HCT116 (cell line): ENCODE measurements at regions not wholly inside any gene's neighbourhood (a gene's known extent, or its start where the extent isn't known, plus 50 kb on each side); places are given as distances from the start of the nearest gene placed in this dataset.

Experiments used
- ATAC-seq: fragments of 200-7000 bp; cut with Tn5 transposase; 2 replicates; pipeline ENCODE4 v1.9.1; 2020; ENCODE audit warnings: mild to moderate bottlenecking, moderate library complexity
- BruUV-seq: library from RNA; stranded (reverse); fragments of 400-500 nt; replicated peaks from 2 replicates; lab custom pipeline; 2021; lab: Mats Ljungman, UMichigan
- CTCF ChIA-PET: fragments of 300-600 bp; sonication (Branson Sonifier 250); formaldehyde crosslinking; loops from one replicate; lab custom pipeline; 2021; ENCODE audit warnings: antibody characterized with exemption; lab: Charles Lee
- POLR2A ChIA-PET: fragments of 300-600, 350-600 bp; sonication (Branson Sonifier 250); formaldehyde crosslinking; loops from one replicate; lab custom pipeline; 2021; ENCODE audit warnings: antibody characterized with exemption; lab: Charles Lee
- RAD21 ChIA-PET, 2 experiments: fragments of 300-600 bp; sonication (Branson Sonifier 250); formaldehyde crosslinking; loops; one replicate each; lab custom pipeline; 2023; ENCODE audit warnings: low total read pairs in 2 of 2; ENCODE audit not compliant: uncharacterized antibody in 2 of 2, unreplicated experiment in 2 of 2, low non-redundant PET in 1 of 2; lab: Charles Lee
- DNase-seq: peaks from one replicate; pipeline ENCODE4 v3.0.0-alpha.2; 2010; ENCODE audit warnings: low read depth, low spot score
- H2AFZ ChIP-seq: fragments of 200-600 bp; shearing (Covaris generic), sonication (generic); 2 replicates; pipeline ENCODE4 v1.6.1; 2017; ENCODE audit warnings: low read depth, mixed run types, mixed read lengths, antibody characterized with exemption, low read length; ENCODE audit not compliant: poor library complexity, severe bottlenecking
- H3K27ac ChIP-seq: 2 replicates; pipeline ENCODE4 v1.5.1; 2012; ENCODE audit warnings: low read depth, low read length
- H3K27me3 ChIP-seq: fragments of 200-600 bp; sonication (generic); 2 replicates; pipeline ENCODE4 v1.6.1; 2016; ENCODE audit warnings: mixed run types, low read length, mixed read lengths; ENCODE audit not compliant: insufficient read depth
- H3K36me3 ChIP-seq, 2 experiments: fragments of 200-500 bp in 1 of 2; fragments of 200-600 bp in 1 of 2; sonication (Bioruptor generic) in 1 of 2; sonication (generic) in 1 of 2; 2 replicates each; pipeline versions ENCODE4 v1.5.1 to v1.6.1; 2014 to 2016; ENCODE audit warnings: low read length in 2 of 2, inconsistent platforms in 1 of 2, mixed read lengths in 1 of 2, mixed run types in 1 of 2; ENCODE audit not compliant: insufficient read depth in 2 of 2, control insufficient read depth in 1 of 2
- H3K4me1 ChIP-seq, 2 experiments: fragments of 200-600 bp in 1 of 2; sonication (generic) in 1 of 2; 2 replicates each; pipeline versions ENCODE4 v1.5.1 to v1.6.1; 2012 to 2017; ENCODE audit warnings: low read length in 2 of 2, inconsistent platforms in 1 of 2, mild to moderate bottlenecking in 1 of 2, mixed read lengths in 1 of 2, mixed run types in 1 of 2, moderate library complexity in 1 of 2; ENCODE audit not compliant: insufficient read depth in 2 of 2, control insufficient read depth in 1 of 2
- H3K4me2 ChIP-seq: fragments of 200-600 bp; sonication (generic); 2 replicates; pipeline ENCODE4 v1.6.1; 2017; ENCODE audit warnings: mixed run types, low read length, mixed read lengths
- H3K4me3 ChIP-seq, 2 experiments: fragments of 200-600 bp in 1 of 2; sonication (generic) in 1 of 2; replicated peaks in 1 of 2; 2 replicates each; pipeline ENCODE4 v1.5.1; 2011 to 2016; ENCODE audit warnings: low read length in 2 of 2, control low read depth in 1 of 2, low read depth in 1 of 2, mild to moderate bottlenecking in 1 of 2, mixed read lengths in 1 of 2, mixed run types in 1 of 2
- H3K79me2 ChIP-seq: fragments of 200-600 bp; sonication (generic); 2 replicates; pipeline ENCODE4 v1.6.1; 2017; ENCODE audit warnings: mild to moderate bottlenecking, mixed run types, low read length, moderate library complexity, mixed read lengths; ENCODE audit not compliant: insufficient read depth
- H3K9ac ChIP-seq: fragments of 200-600 bp; sonication (generic); 2 replicates; pipeline ENCODE4 v1.6.1; 2016; ENCODE audit warnings: low read length, mixed read lengths
- H3K9me2 ChIP-seq: fragments of 200-600 bp; sonication (generic), shearing (Covaris generic); 2 replicates; pipeline ENCODE4 v1.6.1; 2017; ENCODE audit warnings: mixed run types, mild to moderate bottlenecking, moderate library complexity; ENCODE audit not compliant: insufficient read depth
- H3K9me3 ChIP-seq, 2 experiments: fragments of 200-500 bp in 1 of 2; fragments of 200-600 bp in 1 of 2; sonication (Bioruptor generic) in 1 of 2; sonication (generic) in 1 of 2; 2 replicates each; pipeline ENCODE4 v1.6.1; 2014 to 2017; ENCODE audit warnings: low read length in 2 of 2, mixed read lengths in 2 of 2, inconsistent platforms in 1 of 2, low read depth in 1 of 2, mild to moderate bottlenecking in 1 of 2, mixed run types in 1 of 2, moderate library complexity in 1 of 2; ENCODE audit not compliant: control insufficient read depth in 1 of 2, insufficient read depth in 1 of 2
- H4K20me1 ChIP-seq: fragments of 200-600 bp; sonication (generic), shearing (Covaris generic); 2 replicates; pipeline ENCODE4 v1.6.1; 2017; ENCODE audit warnings: mixed run types, mild to moderate bottlenecking, moderate library complexity; ENCODE audit not compliant: insufficient read depth
- CEBPB ChIP-seq: IDR thresholded peaks from 2 replicates; pipeline ENCODE4 v1.6.1; 2012; ENCODE audit warnings: low read depth
- EZH2 ChIP-seq: fragments of 200-600 bp; sonication (generic); IDR thresholded peaks from 2 replicates; pipeline ENCODE4 v1.6.1; 2017; ENCODE audit warnings: antibody characterized with exemption, mixed run types
- EZH2phosphoT487 ChIP-seq: fragments of 200-600 bp; IDR thresholded peaks from 2 replicates; pipeline ENCODE4 v1.6.1; 2018; ENCODE audit warnings: antibody characterized with exemption, borderline replicate concordance
- POLR2AphosphoS5 ChIP-seq: IDR thresholded peaks from 2 replicates; pipeline ENCODE4 v1.6.1; 2011; ENCODE audit warnings: mild to moderate bottlenecking, low read depth, low read length, moderate library complexity
- RAD21 ChIP-seq: IDR thresholded peaks from 2 replicates; pipeline ENCODE4 v1.6.1; 2012; ENCODE audit warnings: low read depth, mild to moderate bottlenecking
- SP1 ChIP-seq: IDR thresholded peaks from 2 replicates; pipeline ENCODE4 v1.6.1; 2012; ENCODE audit warnings: low read depth
- TCF7L2 ChIP-seq: IDR thresholded peaks from 2 replicates; pipeline ENCODE4 v1.7.0; 2011; ENCODE audit warnings: borderline replicate concordance, inconsistent platforms; ENCODE audit not compliant: insufficient read depth, insufficient read length; ENCODE audit errors: extremely low read depth
- YY1 ChIP-seq: IDR thresholded peaks from 2 replicates; pipeline ENCODE4 v1.6.1; 2011; ENCODE audit warnings: low read length, low read depth, moderate library complexity, mild to moderate bottlenecking; ENCODE audit not compliant: insufficient replicate concordance; ENCODE audit errors: extremely low read depth
- ZFX ChIP-seq: fragments of 450-650 bp; IDR thresholded peaks from 2 replicates; pipeline ENCODE4 v1.6.1; 2017
- ZNF274 ChIP-seq: fragments of 200-500 bp; sonication (Bioruptor generic); IDR thresholded peaks from 2 replicates; pipeline ENCODE4 v1.6.1; 2014; ENCODE audit warnings: mild to moderate bottlenecking, low read depth, low read length, inconsistent platforms
- intact Hi-C: fragments of 100-400 bp; cut with micrococcal nuclease; formaldehyde crosslinking; loops from 2 replicates; pipeline ENCODE4 v1.10.0; 2022
- TF ChIP-seq, protein P1 (sequence below): IDR thresholded peaks from 2 replicates; pipeline ENCODE4 v1.6.1; 2012
- TF ChIP-seq, protein P2 (sequence below): IDR thresholded peaks from 2 replicates; pipeline ENCODE4 v1.6.1; 2012
- TF ChIP-seq, protein P3 (sequence below): IDR thresholded peaks from 2 replicates; pipeline ENCODE4 v1.6.1; 2012; ENCODE audit warnings: low read depth

DNA sequence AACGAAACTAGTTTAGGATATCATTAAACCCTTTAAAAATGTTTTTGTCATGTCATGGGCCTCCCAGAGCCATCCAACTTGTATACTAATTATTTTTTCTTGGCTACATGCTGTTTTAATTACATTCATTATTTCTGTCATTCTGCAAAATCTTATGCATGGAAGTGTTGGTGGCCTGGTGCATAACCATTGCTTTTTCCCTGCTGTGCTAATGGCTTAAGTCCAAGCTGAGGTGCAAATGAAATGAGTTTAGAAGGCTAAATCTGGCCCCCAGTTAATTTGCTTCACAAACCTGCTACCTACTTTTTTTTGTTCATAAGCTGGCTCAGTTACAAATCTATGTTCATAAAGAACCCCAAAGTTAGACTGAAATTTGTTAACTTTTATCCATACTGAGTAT lies 1249.9 kb downstream of the EPHA7 start:
- Histone ChIP-seq H3K4me2 (no peak overlapping the region), H3K9me3 (peaks cover 4 to 17% of the 10 kb centered on the region in 2 experiments; a peak in 2 of 4 replicates), H3K4me1 (no peaks in the 10 kb centered on the region), H3K27me3 (no peaks in the 10 kb centered on the region), H3K27ac (no peak overlapping the region), H3K79me2 (no peaks in the 10 kb centered on the region), H3K36me3 (no peaks in the 10 kb centered on the region), H3K9ac (no peak overlapping the region), H4K20me1 (no peaks in the 10 kb centered on the region), H3K9me2 (no peaks in the 10 kb centered on the region), H2AFZ (no peak overlapping the region), H3K4me3 (no peak overlapping the region)
- CTCF ChIA-PET, result no interaction called here
- intact Hi-C loops, result no loop called here
- no peak for DNase-seq
- TF ChIP-seq EZH2, result no peak
- TF ChIP-seq SP1, result no peak
- TF ChIP-seq POLR2AphosphoS5, result no peak
- TF ChIP-seq, protein P1, sequence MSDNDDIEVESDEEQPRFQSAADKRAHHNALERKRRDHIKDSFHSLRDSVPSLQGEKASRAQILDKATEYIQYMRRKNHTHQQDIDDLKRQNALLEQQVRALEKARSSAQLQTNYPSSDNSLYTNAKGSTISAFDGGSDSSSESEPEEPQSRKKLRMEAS, result no peak
- TF ChIP-seq, protein P2, sequence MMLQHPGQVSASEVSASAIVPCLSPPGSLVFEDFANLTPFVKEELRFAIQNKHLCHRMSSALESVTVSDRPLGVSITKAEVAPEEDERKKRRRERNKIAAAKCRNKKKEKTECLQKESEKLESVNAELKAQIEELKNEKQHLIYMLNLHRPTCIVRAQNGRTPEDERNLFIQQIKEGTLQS, result no peak
- no peak for TF ChIP-seq ZFX
- no peak for TF ChIP-seq EZH2phosphoT487
- TF ChIP-seq TCF7L2, result no peak
- BruUV-seq, result no TSS peak
- RAD21 ChIA-PET, result no interaction called here
- POLR2A ChIA-PET, result no interaction called here
- ATAC-seq, result no peak

DNA sequence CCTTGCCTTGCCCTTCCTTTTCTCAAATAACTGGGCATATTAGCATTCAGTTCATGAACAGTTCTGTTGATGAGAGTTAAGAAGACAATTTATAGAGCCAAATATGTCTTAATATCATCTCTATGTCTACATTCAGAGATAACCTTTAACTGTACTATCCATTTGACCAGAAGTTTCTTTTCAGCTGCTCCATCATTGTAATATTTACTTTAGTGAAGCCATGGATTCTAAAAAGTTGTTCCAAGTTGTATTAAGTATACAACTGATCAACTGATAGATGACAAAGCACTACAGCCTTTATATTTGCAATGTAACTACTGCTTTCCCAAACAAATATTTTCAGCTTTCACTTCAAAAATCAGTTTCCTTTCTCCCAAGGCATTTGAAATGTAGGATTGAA lies 1252.7 kb downstream of the EPHA7 start:
- no peaks in the 10 kb centered on the region for H3K36me3 ChIP-seq
- H3K4me3 ChIP-seq, result no peak overlapping the region
- H3K27ac ChIP-seq, result no peak overlapping the region
- H3K27me3 ChIP-seq, result no peaks in the 10 kb centered on the region
- CTCF ChIA-PET, result no interaction called here
- H3K4me1 ChIP-seq, result no peaks in the 10 kb centered on the region
- no peak overlapping the region for H2AFZ ChIP-seq
- RAD21 ChIA-PET, result no interaction called here
- H4K20me1 ChIP-seq, result no peaks in the 10 kb centered on the region
- POLR2A ChIA-PET, result no interaction called here
- DNase-seq (no peak), ATAC-seq (no peak)
- peaks cover 0 to 11% of the 10 kb centered on the region in 2 experiments; a peak in 1 of 4 replicates for H3K9me3 ChIP-seq
- H3K4me2 ChIP-seq, result no peak overlapping the region
- no peaks in the 10 kb centered on the region for H3K79me2 ChIP-seq
- BruUV-seq, result no TSS peak
- no peaks in the 10 kb centered on the region for H3K9me2 ChIP-seq
- intact Hi-C loops, result no loop called here
- H3K9ac ChIP-seq, result no peak overlapping the region
- no peak for TF ChIP-seq CEBPB
- TF ChIP-seq, protein P2, result no peak
- no peak for TF ChIP-seq ZNF274
- TF ChIP-seq POLR2AphosphoS5, result no peak
- no peak for TF ChIP-seq SP1
- no peak for TF ChIP-seq YY1
- TF ChIP-seq, protein P3, sequence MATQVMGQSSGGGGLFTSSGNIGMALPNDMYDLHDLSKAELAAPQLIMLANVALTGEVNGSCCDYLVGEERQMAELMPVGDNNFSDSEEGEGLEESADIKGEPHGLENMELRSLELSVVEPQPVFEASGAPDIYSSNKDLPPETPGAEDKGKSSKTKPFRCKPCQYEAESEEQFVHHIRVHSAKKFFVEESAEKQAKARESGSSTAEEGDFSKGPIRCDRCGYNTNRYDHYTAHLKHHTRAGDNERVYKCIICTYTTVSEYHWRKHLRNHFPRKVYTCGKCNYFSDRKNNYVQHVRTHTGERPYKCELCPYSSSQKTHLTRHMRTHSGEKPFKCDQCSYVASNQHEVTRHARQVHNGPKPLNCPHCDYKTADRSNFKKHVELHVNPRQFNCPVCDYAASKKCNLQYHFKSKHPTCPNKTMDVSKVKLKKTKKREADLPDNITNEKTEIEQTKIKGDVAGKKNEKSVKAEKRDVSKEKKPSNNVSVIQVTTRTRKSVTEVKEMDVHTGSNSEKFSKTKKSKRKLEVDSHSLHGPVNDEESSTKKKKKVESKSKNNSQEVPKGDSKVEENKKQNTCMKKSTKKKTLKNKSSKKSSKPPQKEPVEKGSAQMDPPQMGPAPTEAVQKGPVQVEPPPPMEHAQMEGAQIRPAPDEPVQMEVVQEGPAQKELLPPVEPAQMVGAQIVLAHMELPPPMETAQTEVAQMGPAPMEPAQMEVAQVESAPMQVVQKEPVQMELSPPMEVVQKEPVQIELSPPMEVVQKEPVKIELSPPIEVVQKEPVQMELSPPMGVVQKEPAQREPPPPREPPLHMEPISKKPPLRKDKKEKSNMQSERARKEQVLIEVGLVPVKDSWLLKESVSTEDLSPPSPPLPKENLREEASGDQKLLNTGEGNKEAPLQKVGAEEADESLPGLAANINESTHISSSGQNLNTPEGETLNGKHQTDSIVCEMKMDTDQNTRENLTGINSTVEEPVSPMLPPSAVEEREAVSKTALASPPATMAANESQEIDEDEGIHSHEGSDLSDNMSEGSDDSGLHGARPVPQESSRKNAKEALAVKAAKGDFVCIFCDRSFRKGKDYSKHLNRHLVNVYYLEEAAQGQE, result no peak
- no peak for TF ChIP-seq RAD21
- TF ChIP-seq, protein P1, result no peak
